ENCODE measurements at regions not wholly inside any gene's neighbourhood (a gene's known extent, or its start where the extent isn't known, plus 50 kb on each side); places are given as distances from the start of the nearest gene placed in this dataset.

GRCh38 chr2:223227338-223227737 lies 175.3 kb downstream of the KCNE4 start:
- H3K27me3 ChIP-seq (ENCODE audit: insufficient read depth, low read length) = no peaks in the 10 kb centered on the region
- no peak overlapping the region for H3K27ac ChIP-seq (ENCODE audit: low read depth, low read length)
- no peak overlapping the region for H3K9ac ChIP-seq (ENCODE audit: low read depth, low read length)
- 59% methylated on average over 2 of the region's 2 CpGs for WGBS
- no peaks in the 10 kb centered on the region for H3K9me3 ChIP-seq (ENCODE audit: insufficient read depth, low read depth, low read length)
- H3K36me3 ChIP-seq (ENCODE audit: insufficient read depth, low read length) = no peaks in the 10 kb centered on the region
- no peak overlapping the region for H3K4me3 ChIP-seq (ENCODE audit: low read length)
- no peaks in the 10 kb centered on the region for H3K4me1 ChIP-seq (ENCODE audit: insufficient read depth, low read length)

- Histone ChIP-seq H3K27me3 (ENCODE audit: insufficient read depth, low read length) (no peaks in the 10 kb centered on the region), H3K27ac (ENCODE audit: low read depth, low read length) (no peak overlapping the region), H3K4me3 (ENCODE audit: low read length) (no peak overlapping the region), H3K36me3 (ENCODE audit: insufficient read depth, low read length) (no peaks in the 10 kb centered on the region), H3K9me3 (ENCODE audit: insufficient read depth, low read depth, low read length) (no peaks in the 10 kb centered on the region), H3K9ac (ENCODE audit: low read depth, low read length) (no peak overlapping the region), H3K4me1 (ENCODE audit: insufficient read depth, low read length) (no peaks in the 10 kb centered on the region)
These were observed 176.9 kb downstream of the KCNE4 start for GRCh38 chr2:223228871-223229270.

GRCh38 chr2:223230352-223230751 lies 178.4 kb downstream of the KCNE4 start:
- Histone ChIP-seq H3K4me1 (ENCODE audit: insufficient read depth, low read length) (no peaks in the 10 kb centered on the region), H3K27me3 (ENCODE audit: insufficient read depth, low read length) (no peaks in the 10 kb centered on the region), H3K27ac (ENCODE audit: low read depth, low read length) (no peak overlapping the region), H3K4me3 (ENCODE audit: low read length) (no peak overlapping the region), H3K9ac (ENCODE audit: low read depth, low read length) (no peak overlapping the region), H3K36me3 (ENCODE audit: insufficient read depth, low read length) (no peaks in the 10 kb centered on the region), H3K9me3 (ENCODE audit: insufficient read depth, low read depth, low read length) (no peaks in the 10 kb centered on the region)
- 93% methylated on average over 1 of the region's 2 CpGs for whole genome bisulfite sequencing

GRCh38 chr2:223232285-223232684 lies 180.3 kb downstream of the KCNE4 start:
- Histone ChIP-seq H3K9ac (ENCODE audit: low read depth, low read length) (no peak overlapping the region), H3K9me3 (ENCODE audit: insufficient read depth, low read depth, low read length) (no peaks in the 10 kb centered on the region), H3K36me3 (ENCODE audit: insufficient read depth, low read length) (no peaks in the 10 kb centered on the region), H3K27me3 (ENCODE audit: insufficient read depth, low read length) (no peaks in the 10 kb centered on the region), H3K4me1 (ENCODE audit: insufficient read depth, low read length) (no peaks in the 10 kb centered on the region), H3K4me3 (ENCODE audit: low read length) (no peak overlapping the region), H3K27ac (ENCODE audit: low read depth, low read length) (no peak overlapping the region)
- 100% methylated on average over 1 of the region's 1 CpG for WGBS

GRCh38 chr2:223232896-223233295 lies 180.9 kb downstream of the KCNE4 start:
- WGBS = 100% methylated on average over 2 of the region's 2 CpGs
- H3K27ac ChIP-seq (ENCODE audit: low read depth, low read length) = no peak overlapping the region
- H3K9me3 ChIP-seq (ENCODE audit: insufficient read depth, low read depth, low read length) = no peaks in the 10 kb centered on the region
- no peaks in the 10 kb centered on the region for H3K4me1 ChIP-seq (ENCODE audit: insufficient read depth, low read length)
- H3K36me3 ChIP-seq (ENCODE audit: insufficient read depth, low read length) = no peaks in the 10 kb centered on the region
- no peaks in the 10 kb centered on the region for H3K27me3 ChIP-seq (ENCODE audit: insufficient read depth, low read length)
- no peak overlapping the region for H3K4me3 ChIP-seq (ENCODE audit: low read length)
- H3K9ac ChIP-seq (ENCODE audit: low read depth, low read length) = no peak overlapping the region

GRCh38 chr2:223235986-223236385 lies 184.0 kb downstream of the KCNE4 start:
- no peak overlapping the region for H3K27ac ChIP-seq (ENCODE audit: low read depth, low read length)
- H3K27me3 ChIP-seq (ENCODE audit: insufficient read depth, low read length) = no peaks in the 10 kb centered on the region
- H3K9ac ChIP-seq (ENCODE audit: low read depth, low read length) = no peak overlapping the region
- WGBS = 90% methylated on average over 2 of the region's 2 CpGs
- H3K4me1 ChIP-seq (ENCODE audit: insufficient read depth, low read length) = no peaks in the 10 kb centered on the region
- H3K9me3 ChIP-seq (ENCODE audit: insufficient read depth, low read depth, low read length) = no peaks in the 10 kb centered on the region
- H3K36me3 ChIP-seq (ENCODE audit: insufficient read depth, low read length) = no peaks in the 10 kb centered on the region
- no peak overlapping the region for H3K4me3 ChIP-seq (ENCODE audit: low read length)

GRCh38 chr2:223238301-223238700 lies 186.3 kb downstream of the KCNE4 start:
- Histone ChIP-seq H3K4me3 (ENCODE audit: low read length) (no peak overlapping the region), H3K9ac (ENCODE audit: low read depth, low read length) (no peak overlapping the region), H3K9me3 (ENCODE audit: insufficient read depth, low read depth, low read length) (no peaks in the 10 kb centered on the region), H3K27me3 (ENCODE audit: insufficient read depth, low read length) (no peaks in the 10 kb centered on the region), H3K4me1 (ENCODE audit: insufficient read depth, low read length) (no peaks in the 10 kb centered on the region), H3K27ac (ENCODE audit: low read depth, low read length) (no peak overlapping the region), H3K36me3 (ENCODE audit: insufficient read depth, low read length) (no peaks in the 10 kb centered on the region)
- WGBS = 97% methylated on average over 2 of the region's 2 CpGs

GRCh38 chr2:223243233-223243632 lies 191.2 kb downstream of the KCNE4 start:
- no peaks in the 10 kb centered on the region for H3K27me3 ChIP-seq (ENCODE audit: insufficient read depth, low read length)
- H3K9me3 ChIP-seq (ENCODE audit: insufficient read depth, low read depth, low read length) = 0 out of 2 replicates have a peak, but pooled peaks cover 4% of the 10 kb centered on the region
- 91% methylated on average over 3 of the region's 3 CpGs for WGBS
- no peak overlapping the region for H3K4me3 ChIP-seq (ENCODE audit: low read length)
- H3K27ac ChIP-seq (ENCODE audit: low read depth, low read length) = no peak overlapping the region
- H3K36me3 ChIP-seq (ENCODE audit: insufficient read depth, low read length) = no peaks in the 10 kb centered on the region
- no peak overlapping the region for H3K9ac ChIP-seq (ENCODE audit: low read depth, low read length)
- no peaks in the 10 kb centered on the region for H3K4me1 ChIP-seq (ENCODE audit: insufficient read depth, low read length)

GRCh38 chr2:223247136-223247535 lies 195.1 kb downstream of the KCNE4 start:
- Histone ChIP-seq H3K27ac (ENCODE audit: low read depth, low read length) (no peak overlapping the region), H3K36me3 (ENCODE audit: insufficient read depth, low read length) (no peaks in the 10 kb centered on the region), H3K4me3 (ENCODE audit: low read length) (no peak overlapping the region), H3K9ac (ENCODE audit: low read depth, low read length) (no peak overlapping the region), H3K9me3 (ENCODE audit: insufficient read depth, low read depth, low read length) (0 out of 2 replicates have a peak, but pooled peaks cover 4% of the 10 kb centered on the region), H3K27me3 (ENCODE audit: insufficient read depth, low read length) (no peaks in the 10 kb centered on the region), H3K4me1 (ENCODE audit: insufficient read depth, low read length) (no peaks in the 10 kb centered on the region)
- 92% methylated on average over 2 of the region's 3 CpGs for WGBS

- Histone ChIP-seq H3K27ac (ENCODE audit: low read depth, low read length) (no peak overlapping the region), H3K9me3 (ENCODE audit: insufficient read depth, low read depth, low read length) (peaks cover 11% of the 10 kb centered on the region; the same call in 1 of the 2 replicates), H3K27me3 (ENCODE audit: insufficient read depth, low read length) (no peaks in the 10 kb centered on the region), H3K4me1 (ENCODE audit: insufficient read depth, low read length) (no peaks in the 10 kb centered on the region), H3K36me3 (ENCODE audit: insufficient read depth, low read length) (no peaks in the 10 kb centered on the region), H3K9ac (ENCODE audit: low read depth, low read length) (no peak overlapping the region), H3K4me3 (ENCODE audit: low read length) (no peak overlapping the region)
- 96% methylated on average over 10 of the region's 10 CpGs for WGBS
These were observed 199.8 kb downstream of the KCNE4 start for GRCh38 chr2:223251656-223252229.

- no peak overlapping the region for H3K4me3 ChIP-seq (ENCODE audit: low read length)
- H3K4me1 ChIP-seq (ENCODE audit: insufficient read depth, low read length) = no peaks in the 10 kb centered on the region
- no peaks in the 10 kb centered on the region for H3K36me3 ChIP-seq (ENCODE audit: insufficient read depth, low read length)
- H3K9me3 ChIP-seq (ENCODE audit: insufficient read depth, low read depth, low read length) = peaks cover 10% of the 10 kb centered on the region; the same call in 1 of the 2 replicates
- no peak overlapping the region for H3K27ac ChIP-seq (ENCODE audit: low read depth, low read length)
- no peaks in the 10 kb centered on the region for H3K27me3 ChIP-seq (ENCODE audit: insufficient read depth, low read length)
- H3K9ac ChIP-seq (ENCODE audit: low read depth, low read length) = no peak overlapping the region
- 92% methylated on average over 1 of the region's 2 CpGs for WGBS
These were observed 208.7 kb downstream of the KCNE4 start for GRCh38 chr2:223260681-223261080.

- H3K9ac ChIP-seq (ENCODE audit: low read depth, low read length) = no peak overlapping the region
- H3K9me3 ChIP-seq (ENCODE audit: insufficient read depth, low read depth, low read length) = no peaks in the 10 kb centered on the region
- no peak overlapping the region for H3K27ac ChIP-seq (ENCODE audit: low read depth, low read length)
- 78% methylated on average over 6 of the region's 6 CpGs for WGBS
- H3K27me3 ChIP-seq (ENCODE audit: insufficient read depth, low read length) = no peaks in the 10 kb centered on the region
- H3K36me3 ChIP-seq (ENCODE audit: insufficient read depth, low read length) = no peaks in the 10 kb centered on the region
- no peaks in the 10 kb centered on the region for H3K4me1 ChIP-seq (ENCODE audit: insufficient read depth, low read length)
- H3K4me3 ChIP-seq (ENCODE audit: low read length) = no peak overlapping the region
These were observed 211.0 kb downstream of the KCNE4 start for GRCh38 chr2:223262946-223263345.

All from HUES64 (cell line).